MM.1S (cell line): ENCODE measurements at regions not wholly inside any gene's neighbourhood (a gene's known extent, or its start where the extent isn't known, plus 50 kb on each side); places are given as distances from the start of the nearest gene placed in this dataset.

ENCODE experiments used
- DNase-seq: peaks from one replicate; pipeline ENCODE4 v3.0.0-alpha.2; 2015
- H2AFZ ChIP-seq: fragments of 300-600 bp; sonication (generic); 2 replicates; pipeline ENCODE4 v1.6.0; 2016; ENCODE audit warnings: antibody characterized with exemption, low read length
- H3F3A ChIP-seq: fragments of 300-600 bp; sonication (generic); 2 replicates; pipeline ENCODE4 v1.6.1; 2016; ENCODE audit warnings: mild to moderate bottlenecking, antibody characterized with exemption, low read length, moderate library complexity, mixed read lengths; ENCODE audit not compliant: insufficient read depth
- H3K27ac ChIP-seq: fragments of 300-600 bp; sonication (generic); 2 replicates; pipeline ENCODE4 v1.5.1; 2016; ENCODE audit warnings: mild to moderate bottlenecking, low read length
- H3K27me3 ChIP-seq: fragments of 300-600 bp; sonication (generic); replicated peaks from 2 replicates; pipeline ENCODE4 v1.6.0; 2016; ENCODE audit warnings: low read length; ENCODE audit not compliant: insufficient read depth
- H3K36me3 ChIP-seq: fragments of 300-600 bp; sonication (generic); replicated peaks from 2 replicates; pipeline ENCODE4 v1.6.1; 2016; ENCODE audit warnings: mild to moderate bottlenecking, low read length, mixed read lengths; ENCODE audit not compliant: insufficient read depth
- H3K4me1 ChIP-seq: fragments of 300-600 bp; sonication (generic); 2 replicates; pipeline ENCODE4 v1.6.1; 2016; ENCODE audit warnings: low read length, mixed read lengths
- H3K4me2 ChIP-seq: fragments of 300-600 bp; sonication (generic); 2 replicates; pipeline ENCODE4 v1.6.0; 2016; ENCODE audit warnings: low read depth, low read length
- H3K4me3 ChIP-seq: fragments of 300-600 bp; sonication (generic); 2 replicates; pipeline ENCODE4 v1.5.1; 2016; ENCODE audit warnings: low read length, mixed read lengths
- H3K79me2 ChIP-seq: fragments of 300-600 bp; sonication (generic); 2 replicates; pipeline ENCODE4 v1.6.1; 2016; ENCODE audit warnings: mixed run types, low read length, mixed read lengths
- H3K9ac ChIP-seq: fragments of 300-600 bp; sonication (generic); 2 replicates; pipeline ENCODE4 v1.6.1; 2016; ENCODE audit warnings: low read length, mixed read lengths
- H3K9me2 ChIP-seq: fragments of 300-600 bp; sonication (generic); replicated peaks from 2 replicates; pipeline ENCODE4 v1.6.1; 2016; ENCODE audit warnings: mild to moderate bottlenecking, low read length, mixed read lengths; ENCODE audit not compliant: insufficient read depth
- H3K9me3 ChIP-seq: fragments of 300-600 bp; sonication (generic); replicated peaks from 2 replicates; pipeline ENCODE4 v1.6.1; 2016; ENCODE audit warnings: mild to moderate bottlenecking, low read length, mixed read lengths; ENCODE audit not compliant: insufficient read depth
- H4K20me1 ChIP-seq: fragments of 300-600 bp; sonication (generic); 2 replicates; pipeline ENCODE4 v1.6.1; 2016; ENCODE audit warnings: mild to moderate bottlenecking, low read length, moderate library complexity, mixed read lengths; ENCODE audit not compliant: insufficient read depth
- CTCF ChIP-seq: fragments of 300-600 bp; sonication (generic); IDR thresholded peaks from 2 replicates; pipeline ENCODE4 v1.5.1; 2016; ENCODE audit warnings: antibody characterized with exemption, low read length, mixed read lengths
- EZH2 ChIP-seq: fragments of 300-600 bp; sonication (generic); optimal IDR thresholded peaks from 2 replicates; pipeline ENCODE3; 2017; ENCODE audit warnings: low read depth, mild to moderate bottlenecking, antibody characterized with exemption, low read length, mixed read lengths
- EZH2phosphoT487 ChIP-seq: fragments of 300-600 bp; sonication (generic); IDR thresholded peaks from 2 replicates; pipeline ENCODE4 v1.6.1; 2018; ENCODE audit warnings: antibody characterized with exemption, low read length

GRCh38 chr4:31141095-31141831, 421.1 kb downstream of the PCDH7 start:
- H3K9ac ChIP-seq, result no peak overlapping the region
- no peaks in the 10 kb centered on the region for H3K9me3 ChIP-seq
- no peak overlapping the region for H3K4me2 ChIP-seq
- no peak for DNase-seq
- no peaks in the 10 kb centered on the region for H3K79me2 ChIP-seq
- no peak overlapping the region for H3K4me3 ChIP-seq
- H3K4me1 ChIP-seq, result no peaks in the 10 kb centered on the region
- H3F3A ChIP-seq, result no peaks in the 10 kb centered on the region
- TF ChIP-seq EZH2 (no peak), EZH2phosphoT487 (no peak), CTCF (no peak)
- H3K27ac ChIP-seq, result no peak overlapping the region
- H3K36me3 ChIP-seq, result no peaks in the 10 kb centered on the region
- H2AFZ ChIP-seq, result no peak overlapping the region
- no peaks in the 10 kb centered on the region for H3K9me2 ChIP-seq
- no peaks in the 10 kb centered on the region for H4K20me1 ChIP-seq
- H3K27me3 ChIP-seq, result no peaks in the 10 kb centered on the region

GRCh38 chr4:31141832-31142142, 421.6 kb downstream of the PCDH7 start:
- TF ChIP-seq CTCF (no peak), EZH2 (no peak), EZH2phosphoT487 (no peak)
- H3K9me2 ChIP-seq, result no peaks in the 10 kb centered on the region
- no peaks in the 10 kb centered on the region for H3F3A ChIP-seq
- no peak overlapping the region for H2AFZ ChIP-seq
- H3K27me3 ChIP-seq, result no peaks in the 10 kb centered on the region
- no peaks in the 10 kb centered on the region for H3K9me3 ChIP-seq
- H3K79me2 ChIP-seq, result no peaks in the 10 kb centered on the region
- no peak for DNase-seq
- no peaks in the 10 kb centered on the region for H3K4me1 ChIP-seq
- H3K4me3 ChIP-seq, result no peak overlapping the region
- H3K27ac ChIP-seq, result no peak overlapping the region
- no peak overlapping the region for H3K9ac ChIP-seq
- no peak overlapping the region for H3K4me2 ChIP-seq
- no peaks in the 10 kb centered on the region for H3K36me3 ChIP-seq
- H4K20me1 ChIP-seq, result no peaks in the 10 kb centered on the region

GRCh38 chr4:31146366-31146765, 426.2 kb downstream of the PCDH7 start:
- Histone ChIP-seq H2AFZ (no peak overlapping the region), H3K4me2 (no peak overlapping the region), H3K27ac (no peak overlapping the region), H3F3A (no peaks in the 10 kb centered on the region), H3K9ac (no peak overlapping the region), H4K20me1 (no peaks in the 10 kb centered on the region), H3K4me3 (no peak overlapping the region), H3K36me3 (no peaks in the 10 kb centered on the region), H3K4me1 (no peaks in the 10 kb centered on the region), H3K27me3 (no peaks in the 10 kb centered on the region), H3K79me2 (no peaks in the 10 kb centered on the region), H3K9me2 (no peaks in the 10 kb centered on the region), H3K9me3 (no peaks in the 10 kb centered on the region)
- no peak for DNase-seq
- no peak for TF ChIP-seq CTCF
- TF ChIP-seq EZH2, result no peak
- no peak for TF ChIP-seq EZH2phosphoT487
